C4-2B (cell line): ENCODE measurements at regions not wholly inside any gene's neighbourhood (a gene's known extent, or its start where the extent isn't known, plus 50 kb on each side); places are given as distances from the start of the nearest gene placed in this dataset.

Experiments
- H3K27ac ChIP-seq: fragments of 450-650 bp; 2 replicates; pipeline ENCODE4 v1.5.1; 2017
- CTCF ChIP-seq: fragments of 450-650 bp; conservative IDR thresholded peaks from 2 replicates; pipeline ENCODE4 v1.5.1; 2017; ENCODE audit warnings: mild to moderate bottlenecking
- ZFX ChIP-seq: fragments of 450-650 bp; IDR thresholded peaks from 2 replicates; pipeline ENCODE4 v1.6.1; 2017

GRCh38 chr3:72432246-72432645, 416.0 kb downstream of the SHQ1 start:
- H3K27ac ChIP-seq: no peak overlapping the region
- TF ChIP-seq CTCF (no peak), ZFX (no peak)

- H3K27ac ChIP-seq: no peak overlapping the region
- no peak for TF ChIP-seq CTCF
- TF ChIP-seq ZFX: no peak
Observed at GRCh38 chr3:72429589-72430353, 418.5 kb downstream of the SHQ1 start.

DNA sequence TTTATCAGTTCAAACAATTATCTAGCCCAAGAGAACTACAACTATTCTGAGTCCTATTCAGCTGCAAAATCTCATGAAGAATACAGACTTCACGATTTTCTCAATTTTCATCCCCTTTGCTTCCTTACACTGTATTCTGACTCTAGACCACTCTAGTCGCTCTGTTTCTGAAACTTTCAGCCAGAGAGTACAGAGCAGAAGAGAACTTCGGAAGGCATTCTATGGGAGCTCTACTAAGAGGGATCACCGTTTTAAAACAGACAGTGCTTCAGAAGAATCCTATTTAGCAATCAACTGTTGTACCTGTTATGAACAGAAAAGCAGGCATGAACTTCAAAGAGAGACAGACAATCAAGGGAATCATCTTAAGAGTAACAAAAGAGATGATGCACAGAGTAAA, 419.4 kb downstream of the SHQ1 start:
- no peak overlapping the region for H3K27ac ChIP-seq
- TF ChIP-seq CTCF (no peak), ZFX (no peak)

GRCh38 chr3:72427624-72428023, 420.6 kb downstream of the SHQ1 start:
- no peak overlapping the region for H3K27ac ChIP-seq
- TF ChIP-seq ZFX (no peak), CTCF (no peak)

DNA sequence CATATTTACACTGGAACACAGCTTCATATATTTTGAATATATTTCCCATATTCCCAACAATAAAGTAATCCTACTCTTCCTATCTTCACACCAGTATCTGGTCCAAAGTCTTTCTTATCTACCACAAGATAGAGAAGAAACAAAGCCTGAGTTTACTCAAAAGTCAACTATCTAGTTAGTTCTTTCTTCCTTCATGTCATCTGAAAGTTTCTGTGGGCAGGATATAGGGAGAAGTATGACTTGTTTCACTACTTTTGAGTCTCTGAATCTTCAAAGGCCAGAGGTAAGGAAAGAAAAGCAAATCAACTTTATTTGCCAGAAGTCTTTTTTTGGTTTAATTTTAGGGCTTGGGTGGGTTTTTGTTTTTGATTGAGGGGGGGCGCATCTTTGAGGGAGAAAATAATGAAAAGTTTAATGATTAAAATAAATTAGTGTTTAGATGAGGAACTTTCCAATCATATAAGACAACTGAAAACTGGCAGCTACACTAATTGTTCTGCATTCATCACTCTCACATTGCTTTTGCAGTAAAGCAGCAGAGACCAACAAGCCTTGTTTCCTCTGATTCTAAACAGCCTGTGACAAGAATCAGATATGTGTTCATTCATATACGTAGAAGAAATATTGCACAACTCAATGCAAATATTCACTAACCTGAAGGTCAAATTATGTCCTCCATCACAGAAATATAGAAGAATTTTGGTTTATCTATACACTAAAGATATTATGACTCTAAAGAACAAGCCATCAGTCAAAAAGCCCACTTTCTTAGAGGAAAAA, 421.4 kb downstream of the SHQ1 start:
- no peak for TF ChIP-seq CTCF
- no peak for TF ChIP-seq ZFX
- H3K27ac ChIP-seq: no peak overlapping the region

GRCh38 chr3:72423643-72424042, 424.6 kb downstream of the SHQ1 start:
- no peak for TF ChIP-seq ZFX
- TF ChIP-seq CTCF: no peak

GRCh38 chr3:72421786-72422185, 426.5 kb downstream of the SHQ1 start:
- no peak overlapping the region for H3K27ac ChIP-seq
- TF ChIP-seq CTCF (no peak), ZFX (no peak)

More at GRCh38 chr3:72423643-72424042, 424.6 kb downstream of the SHQ1 start:
- no peak overlapping the region for H3K27ac ChIP-seq
